ENCODE measurements at regions not wholly inside any gene's neighbourhood (a gene's known extent, or its start where the extent isn't known, plus 50 kb on each side); places are given as distances from the start of the nearest gene placed in this dataset.

DNA sequence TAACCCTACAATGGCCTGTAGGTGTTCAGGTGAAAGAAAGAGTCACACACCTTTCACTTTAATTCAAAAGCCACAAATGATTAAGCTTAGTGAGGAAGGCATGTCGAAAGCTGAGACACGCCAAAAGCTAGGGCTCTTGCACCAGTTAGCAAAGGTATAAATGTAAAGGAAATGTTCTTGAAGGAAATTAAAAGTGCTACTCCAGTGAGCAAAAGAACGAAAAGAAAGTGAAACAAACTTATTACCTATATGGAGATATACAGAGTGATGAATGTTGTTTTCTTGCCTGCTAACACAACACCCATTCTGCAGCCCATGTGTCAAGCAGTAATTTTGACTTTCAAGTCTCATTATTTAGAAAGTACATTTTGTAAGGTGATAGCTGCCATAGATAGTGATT is 254.2 kb upstream of the SLC24A2 start:
- TF ChIP-seq, protein P1, sequence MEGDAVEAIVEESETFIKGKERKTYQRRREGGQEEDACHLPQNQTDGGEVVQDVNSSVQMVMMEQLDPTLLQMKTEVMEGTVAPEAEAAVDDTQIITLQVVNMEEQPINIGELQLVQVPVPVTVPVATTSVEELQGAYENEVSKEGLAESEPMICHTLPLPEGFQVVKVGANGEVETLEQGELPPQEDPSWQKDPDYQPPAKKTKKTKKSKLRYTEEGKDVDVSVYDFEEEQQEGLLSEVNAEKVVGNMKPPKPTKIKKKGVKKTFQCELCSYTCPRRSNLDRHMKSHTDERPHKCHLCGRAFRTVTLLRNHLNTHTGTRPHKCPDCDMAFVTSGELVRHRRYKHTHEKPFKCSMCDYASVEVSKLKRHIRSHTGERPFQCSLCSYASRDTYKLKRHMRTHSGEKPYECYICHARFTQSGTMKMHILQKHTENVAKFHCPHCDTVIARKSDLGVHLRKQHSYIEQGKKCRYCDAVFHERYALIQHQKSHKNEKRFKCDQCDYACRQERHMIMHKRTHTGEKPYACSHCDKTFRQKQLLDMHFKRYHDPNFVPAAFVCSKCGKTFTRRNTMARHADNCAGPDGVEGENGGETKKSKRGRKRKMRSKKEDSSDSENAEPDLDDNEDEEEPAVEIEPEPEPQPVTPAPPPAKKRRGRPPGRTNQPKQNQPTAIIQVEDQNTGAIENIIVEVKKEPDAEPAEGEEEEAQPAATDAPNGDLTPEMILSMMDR (IDR thresholded peaks at IDR 0.05; ENCODE audit: low read length) = no peak
- no peak for TF ChIP-seq EZH2 (IDR thresholded peaks at IDR 0.05; ENCODE audit: borderline replicate concordance, low read length)
